ACC112 (cell line): ENCODE measurements at regions not wholly inside any gene's neighbourhood (a gene's known extent, or its start where the extent isn't known, plus 50 kb on each side); places are given as distances from the start of the nearest gene placed in this dataset.
A peak's percentile ranks its signal among the peaks of the same experiment; 100 is the strongest.

Source experiments
- H2AFZ ChIP-seq: fragments of 200-600 bp; sonication (generic); one replicate; pipeline ENCODE4 v1.6.0; 2017; ENCODE audit warnings: antibody characterized with exemption, low read length; ENCODE audit not compliant: unreplicated experiment
- H3K27ac ChIP-seq: fragments of 200-600 bp; sonication (generic); 2 replicates; pipeline ENCODE4 v1.5.1; 2014; ENCODE audit warnings: low read depth, mild to moderate bottlenecking, antibody characterized with exemption, low read length, moderate library complexity
- H3K27me3 ChIP-seq: fragments of 200-600 bp; sonication (generic); 2 replicates; pipeline ENCODE4 v1.6.1; 2014; ENCODE audit warnings: mild to moderate bottlenecking, antibody characterized with exemption, low read length, moderate library complexity, mixed read lengths; ENCODE audit not compliant: insufficient read depth
- H3K36me3 ChIP-seq: fragments of 200-600 bp; sonication (generic); 2 replicates; pipeline ENCODE4 v1.6.1; 2016; ENCODE audit warnings: mild to moderate bottlenecking, antibody characterized with exemption, low read length, moderate library complexity, mixed read lengths; ENCODE audit not compliant: insufficient read depth
- H3K4me1 ChIP-seq: fragments of 200-600 bp; sonication (generic); one replicate; pipeline ENCODE4 v1.6.1; 2016; ENCODE audit warnings: low read length, mixed read lengths; ENCODE audit not compliant: insufficient read depth, unreplicated experiment, control insufficient read depth
- H3K4me3 ChIP-seq: fragments of 200-600 bp; sonication (generic); 2 replicates; pipeline ENCODE4 v1.5.1; 2014; ENCODE audit warnings: mild to moderate bottlenecking, low read depth, low read length
- H3K79me2 ChIP-seq: fragments of 200-600 bp; sonication (generic); one replicate; pipeline ENCODE4 v1.6.0; 2016; ENCODE audit warnings: low read length; ENCODE audit not compliant: control insufficient read depth, unreplicated experiment, insufficient read depth

GRCh38 chr5:110050640-110051345, 361.1 kb downstream of the MAN2A1 start:
- peaks cover 22% of the 10 kb centered on the region for H3K4me1 ChIP-seq
- H3K27me3 ChIP-seq, result peaks cover 23% of the 10 kb centered on the region
- H3K4me3 ChIP-seq, result no peak overlapping the region
- no peaks in the 10 kb centered on the region for H3K36me3 ChIP-seq
- no peak overlapping the region for H3K27ac ChIP-seq
- H2AFZ ChIP-seq, result no peak overlapping the region
- H3K79me2 ChIP-seq, result no peaks in the 10 kb centered on the region

- no peaks in the 10 kb centered on the region for H3K79me2 ChIP-seq
- H3K27ac ChIP-seq, result no peak overlapping the region
- H2AFZ ChIP-seq, result no peak overlapping the region
- H3K4me3 ChIP-seq, result no peak overlapping the region
- H3K4me1 ChIP-seq, result peaks cover 25% of the 10 kb centered on the region
- peaks cover 19% of the 10 kb centered on the region for H3K27me3 ChIP-seq
- no peaks in the 10 kb centered on the region for H3K36me3 ChIP-seq
Observed at GRCh38 chr5:110053205-110053604, 363.5 kb downstream of the MAN2A1 start.

- H3K79me2 ChIP-seq, result no peaks in the 10 kb centered on the region
- H2AFZ ChIP-seq, result no peak overlapping the region
- H3K4me3 ChIP-seq, result no peak overlapping the region
- no peak overlapping the region for H3K27ac ChIP-seq
- H3K4me1 ChIP-seq, result peaks cover 25% of the 10 kb centered on the region
- no peaks in the 10 kb centered on the region for H3K36me3 ChIP-seq
- peaks cover 13% of the 10 kb centered on the region for H3K27me3 ChIP-seq
Observed at GRCh38 chr5:110053824-110054223, 364.1 kb downstream of the MAN2A1 start.

GRCh38 chr5:110054240-110054639, 364.5 kb downstream of the MAN2A1 start:
- Histone ChIP-seq H3K79me2 (no peaks in the 10 kb centered on the region), H3K4me1 (peaks cover 25% of the 10 kb centered on the region), H3K27me3 (peaks cover 12% of the 10 kb centered on the region), H3K36me3 (no peaks in the 10 kb centered on the region), H3K4me3 (no peak overlapping the region), H2AFZ (no peak overlapping the region), H3K27ac (peak overlapping the region; percentile 3; the same call in 1 of the 2 replicates)

- H3K36me3 ChIP-seq, result no peaks in the 10 kb centered on the region
- H3K79me2 ChIP-seq, result no peaks in the 10 kb centered on the region
- 0 out of 2 replicates have a peak overlapping the region, but pooled peaks have one; percentile 3 for H3K27ac ChIP-seq
- H3K4me1 ChIP-seq, result peaks cover 25% of the 10 kb centered on the region
- no peak overlapping the region for H2AFZ ChIP-seq
- H3K4me3 ChIP-seq, result no peak overlapping the region
- peaks cover 12% of the 10 kb centered on the region for H3K27me3 ChIP-seq
Observed at GRCh38 chr5:110055302-110055701, 365.6 kb downstream of the MAN2A1 start.

- no peaks in the 10 kb centered on the region for H3K79me2 ChIP-seq
- H3K27ac ChIP-seq, result no peak overlapping the region
- H2AFZ ChIP-seq, result no peak overlapping the region
- peaks cover 25% of the 10 kb centered on the region for H3K4me1 ChIP-seq
- H3K4me3 ChIP-seq, result no peak overlapping the region
- H3K27me3 ChIP-seq, result peaks cover 2% of the 10 kb centered on the region; the same call in 1 of the 2 replicates
- no peaks in the 10 kb centered on the region for H3K36me3 ChIP-seq
Observed at GRCh38 chr5:110056580-110057114, 366.9 kb downstream of the MAN2A1 start.

- Histone ChIP-seq H3K4me1 (peaks cover 25% of the 10 kb centered on the region), H3K79me2 (no peaks in the 10 kb centered on the region), H3K27ac (no peak overlapping the region), H2AFZ (no peak overlapping the region), H3K27me3 (no peaks in the 10 kb centered on the region), H3K4me3 (no peak overlapping the region), H3K36me3 (no peaks in the 10 kb centered on the region)
Observed at GRCh38 chr5:110058175-110058574, 368.4 kb downstream of the MAN2A1 start.

- Histone ChIP-seq H3K4me1 (peaks cover 10% of the 10 kb centered on the region), H3K4me3 (no peak overlapping the region), H3K27ac (no peak overlapping the region), H3K79me2 (no peaks in the 10 kb centered on the region), H3K27me3 (no peaks in the 10 kb centered on the region), H2AFZ (no peak overlapping the region), H3K36me3 (no peaks in the 10 kb centered on the region)
Observed at GRCh38 chr5:110062246-110062645, 372.5 kb downstream of the MAN2A1 start.

- Histone ChIP-seq H3K27ac (no peak overlapping the region), H3K27me3 (no peaks in the 10 kb centered on the region), H3K79me2 (no peaks in the 10 kb centered on the region), H3K4me3 (no peak overlapping the region), H2AFZ (peak overlapping the region; percentile 10), H3K4me1 (peaks cover 10% of the 10 kb centered on the region), H3K36me3 (no peaks in the 10 kb centered on the region)
Observed at GRCh38 chr5:110063640-110064602, 374.2 kb downstream of the MAN2A1 start.

- no peak overlapping the region for H3K27ac ChIP-seq
- no peaks in the 10 kb centered on the region for H3K27me3 ChIP-seq
- no peaks in the 10 kb centered on the region for H3K36me3 ChIP-seq
- H3K4me1 ChIP-seq, result peaks cover 10% of the 10 kb centered on the region
- H3K79me2 ChIP-seq, result no peaks in the 10 kb centered on the region
- H2AFZ ChIP-seq, result peak overlapping the region; percentile 10
- H3K4me3 ChIP-seq, result no peak overlapping the region
Observed at GRCh38 chr5:110064603-110065268, 375.0 kb downstream of the MAN2A1 start.
